ENCODE measurements at regions not wholly inside any gene's neighbourhood (a gene's known extent, or its start where the extent isn't known, plus 50 kb on each side); places are given as distances from the start of the nearest gene placed in this dataset.
A peak's percentile ranks its signal among the peaks of the same experiment; 100 is the strongest.

GRCh38 chr2:238969857-238970256 is 122.0 kb downstream of the TWIST2 start:
- Histone ChIP-seq H3K27me3 (peaks cover 0 to 50% of the 10 kb centered on the region in 2 donors), H3K9me3 (no peaks in the 10 kb centered on the region), H3K36me3 (no peaks in the 10 kb centered on the region), H3K4me3 (no peak overlapping the region), H3K27ac (no peak overlapping the region), H3K4me1 (no peaks in the 10 kb centered on the region)
- intact Hi-C loops (cut with DNase I) = no loop called here
- no peak for ATAC-seq
- DNase-seq = no peak
- TF ChIP-seq CTCF (IDR thresholded peaks at IDR 0.05) = no peak

GRCh38 chr2:238970553-238971081 is 122.7 kb downstream of the TWIST2 start:
- peak; percentile 96 to 100 for TF ChIP-seq CTCF (IDR thresholded peaks at IDR 0.05)
- intact Hi-C loops (cut with DNase I) = no loop called here
- peak; percentile 94 for ATAC-seq
- Histone ChIP-seq H3K4me1 (no peaks in the 10 kb centered on the region), H3K27me3 (peaks cover 0 to 50% of the 10 kb centered on the region in 2 donors), H3K4me3 (no peak overlapping the region), H3K36me3 (no peaks in the 10 kb centered on the region), H3K27ac (no peak overlapping the region), H3K9me3 (peaks cover 0 to 2% of the 10 kb centered on the region in 2 donors)
- peak; percentile 42 to 84 (median 60) for DNase-seq

GRCh38 chr2:238971318-238972145 is 123.6 kb downstream of the TWIST2 start:
- Histone ChIP-seq H3K36me3 (no peaks in the 10 kb centered on the region), H3K4me1 (no peaks in the 10 kb centered on the region), H3K27me3 (peaks cover 0 to 44% of the 10 kb centered on the region in 2 donors), H3K9me3 (peaks cover 0 to 6% of the 10 kb centered on the region in 2 donors), H3K27ac (no peak overlapping the region), H3K4me3 (no peak overlapping the region)
- DNase-seq (no peak), ATAC-seq (no peak)
- intact Hi-C loops (cut with DNase I) = no loop called here
- TF ChIP-seq CTCF (IDR thresholded peaks at IDR 0.05) = no peak

DNA sequence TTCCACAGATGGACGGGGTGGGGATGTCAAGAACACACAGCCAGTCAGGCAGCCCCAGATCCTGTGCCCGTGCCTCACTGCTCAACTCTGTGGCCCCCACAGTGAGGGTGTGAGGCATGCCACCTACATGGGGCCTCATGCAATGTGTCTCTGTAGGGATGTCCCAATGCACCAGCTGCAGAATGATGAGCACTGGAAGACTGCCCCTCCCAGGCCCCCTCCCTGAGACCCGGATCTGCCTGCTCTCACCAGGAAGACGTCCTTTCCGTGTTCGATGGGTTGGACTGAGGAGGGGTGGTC is 124.2 kb downstream of the TWIST2 start:
- H3K27ac ChIP-seq = no peak overlapping the region
- TF ChIP-seq CTCF (IDR thresholded peaks at IDR 0.05) = no peak
- no peak for ATAC-seq
- no peak for DNase-seq
- no peak overlapping the region for H3K4me3 ChIP-seq
- no peaks in the 10 kb centered on the region for H3K4me1 ChIP-seq
- H3K36me3 ChIP-seq = no peaks in the 10 kb centered on the region
- H3K9me3 ChIP-seq = peaks cover 0 to 6% of the 10 kb centered on the region in 2 donors
- intact Hi-C loops (cut with DNase I) = no loop called here
- peaks cover 0 to 38% of the 10 kb centered on the region in 2 donors for H3K27me3 ChIP-seq

- H3K27me3 ChIP-seq = peaks cover 0 to 36% of the 10 kb centered on the region in 2 donors
- no peak for DNase-seq
- H3K27ac ChIP-seq = peak overlapping the region in 1 of 2 donors; percentile 13
- H3K9me3 ChIP-seq = peaks cover 0 to 6% of the 10 kb centered on the region in 2 donors
- H3K4me1 ChIP-seq = no peaks in the 10 kb centered on the region
- H3K4me3 ChIP-seq = no peak overlapping the region
- no peaks in the 10 kb centered on the region for H3K36me3 ChIP-seq
- peak; percentile 16 for ATAC-seq
- intact Hi-C loops (cut with DNase I) = no loop called here
- TF ChIP-seq CTCF (IDR thresholded peaks at IDR 0.05) = no peak
These were observed 125.3 kb downstream of the TWIST2 start for GRCh38 chr2:238973038-238973739.

Data from left lung (tissue), 4 donors.